ENCODE measurements at regions not wholly inside any gene's neighbourhood (a gene's known extent, or its start where the extent isn't known, plus 50 kb on each side); places are given as distances from the start of the nearest gene placed in this dataset.
"Not testable (repeated sequence)": the region's sequence is repeated elsewhere in the genome, so short reads cannot be mapped to it uniquely, and the experiment has no call there.

DNA sequence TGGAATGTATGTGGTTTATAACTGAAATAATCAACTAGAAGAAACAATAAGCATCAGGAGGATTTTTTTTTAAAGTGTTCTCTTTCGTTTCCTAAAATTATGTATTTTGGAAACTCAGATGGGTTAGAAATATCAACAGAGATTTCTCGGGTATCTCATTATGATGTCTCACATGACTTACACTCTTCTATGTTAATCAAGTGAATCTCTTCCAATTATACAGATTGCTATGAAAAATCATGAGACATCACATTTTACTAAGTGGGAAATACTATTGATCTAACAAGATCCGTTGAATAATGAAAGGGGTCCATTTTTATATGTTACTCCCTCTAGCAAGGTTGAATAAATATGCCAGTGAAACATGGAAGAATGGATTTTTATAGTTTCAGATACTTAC lies 54.7 kb upstream of the NRIP1 start:
- H3K4me3 Mint-ChIP-seq: no peak overlapping the region
- no peaks in the 10 kb centered on the region for H3K36me3 Mint-ChIP-seq (ENCODE audit: low read depth)
- H3K9me3 Mint-ChIP-seq: no peaks in the 10 kb centered on the region
- no peak overlapping the region for H3K27ac Mint-ChIP-seq
- no peaks in the 10 kb centered on the region for H3K4me1 Mint-ChIP-seq (ENCODE audit: low read depth)
- peaks cover 6% of the 10 kb centered on the region for H3K27me3 Mint-ChIP-seq (ENCODE audit: low read depth)

DNA sequence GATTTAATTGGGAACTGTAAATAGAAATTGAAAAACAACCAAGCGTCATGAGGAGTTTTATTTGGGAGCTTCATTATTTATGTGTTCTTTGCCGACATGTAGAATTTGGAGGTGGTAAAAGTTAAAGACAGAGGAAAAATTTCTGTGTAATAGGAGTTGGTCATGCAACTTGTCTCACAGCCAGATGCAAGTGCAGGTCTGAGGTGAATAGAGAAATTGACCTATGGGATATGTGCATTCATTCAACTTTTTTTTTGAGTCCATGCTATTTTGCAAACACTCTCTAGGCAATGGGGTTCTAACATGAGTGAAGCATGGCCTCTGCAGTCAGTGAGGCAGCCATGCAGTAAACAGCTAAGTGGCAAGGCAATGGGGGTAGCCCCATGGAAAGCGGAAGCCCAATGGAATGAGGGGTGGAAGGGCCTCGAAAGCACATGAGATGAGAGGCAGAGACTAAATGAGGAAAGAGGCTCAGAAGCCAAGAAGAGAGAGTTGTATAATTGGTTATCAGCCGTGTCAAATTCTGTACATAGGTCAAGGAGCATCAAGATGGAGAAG lies 56.4 kb upstream of the NRIP1 start:
- H3K27me3 Mint-ChIP-seq (ENCODE audit: low read depth): peaks cover 6% of the 10 kb centered on the region
- H3K4me1 Mint-ChIP-seq (ENCODE audit: low read depth): no peaks in the 10 kb centered on the region
- no peaks in the 10 kb centered on the region for H3K36me3 Mint-ChIP-seq (ENCODE audit: low read depth)
- no peaks in the 10 kb centered on the region for H3K9me3 Mint-ChIP-seq
- no peak overlapping the region for H3K4me3 Mint-ChIP-seq
- no peak overlapping the region for H3K27ac Mint-ChIP-seq

DNA sequence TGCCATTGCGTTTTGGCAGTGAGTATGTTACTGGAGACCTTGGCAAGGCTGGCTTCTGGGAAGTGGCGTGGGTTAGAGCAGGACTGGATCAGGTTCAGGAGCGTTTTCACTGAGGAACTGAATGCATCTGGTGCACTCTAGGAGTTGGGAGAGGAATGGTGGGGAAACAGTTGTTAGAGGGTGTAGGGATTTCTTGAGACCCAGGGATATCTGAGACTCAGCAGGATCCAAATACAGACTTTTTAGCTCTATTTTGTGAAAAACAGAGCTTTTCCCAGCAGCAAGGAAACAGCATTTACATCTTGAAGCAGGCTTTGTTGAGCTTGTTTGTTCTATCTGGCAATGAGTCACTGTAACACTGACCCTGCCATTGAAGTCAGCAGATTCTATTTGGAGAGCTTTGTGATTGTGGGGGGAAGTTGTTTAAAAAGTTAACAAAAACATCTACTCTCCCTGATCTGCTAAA lies 56.9 kb upstream of the NRIP1 start:
- Mint-ChIP-seq H3K27me3 (ENCODE audit: low read depth) (peaks cover 6% of the 10 kb centered on the region), H3K36me3 (ENCODE audit: low read depth) (no peaks in the 10 kb centered on the region), H3K27ac (no peak overlapping the region), H3K4me1 (ENCODE audit: low read depth) (no peaks in the 10 kb centered on the region), H3K9me3 (no peaks in the 10 kb centered on the region), H3K4me3 (no peak overlapping the region)

DNA sequence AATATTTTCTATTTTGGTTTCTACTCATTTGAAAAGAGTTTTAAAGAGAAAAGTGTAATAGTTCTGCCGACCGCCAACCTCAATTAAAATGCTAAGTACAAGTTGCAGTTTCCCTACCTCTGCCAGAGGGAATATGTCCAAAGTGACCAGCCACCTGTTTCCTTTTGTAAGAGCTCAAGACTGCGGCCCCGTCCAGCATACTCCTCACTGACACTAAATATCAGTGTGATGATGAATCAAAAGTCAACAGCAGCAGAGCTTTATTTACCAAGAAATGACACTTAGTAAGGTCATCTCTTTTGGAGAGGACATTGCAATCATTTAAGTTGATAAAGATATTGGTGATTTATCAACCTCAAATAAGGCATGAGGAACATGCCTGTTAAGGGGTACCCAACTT lies 57.4 kb upstream of the NRIP1 start:
- Mint-ChIP-seq H3K4me1 (ENCODE audit: low read depth) (no peaks in the 10 kb centered on the region), H3K36me3 (ENCODE audit: low read depth) (no peaks in the 10 kb centered on the region), H3K27me3 (ENCODE audit: low read depth) (peaks cover 6% of the 10 kb centered on the region), H3K4me3 (no peak overlapping the region), H3K9me3 (no peaks in the 10 kb centered on the region), H3K27ac (no peak overlapping the region)

DNA sequence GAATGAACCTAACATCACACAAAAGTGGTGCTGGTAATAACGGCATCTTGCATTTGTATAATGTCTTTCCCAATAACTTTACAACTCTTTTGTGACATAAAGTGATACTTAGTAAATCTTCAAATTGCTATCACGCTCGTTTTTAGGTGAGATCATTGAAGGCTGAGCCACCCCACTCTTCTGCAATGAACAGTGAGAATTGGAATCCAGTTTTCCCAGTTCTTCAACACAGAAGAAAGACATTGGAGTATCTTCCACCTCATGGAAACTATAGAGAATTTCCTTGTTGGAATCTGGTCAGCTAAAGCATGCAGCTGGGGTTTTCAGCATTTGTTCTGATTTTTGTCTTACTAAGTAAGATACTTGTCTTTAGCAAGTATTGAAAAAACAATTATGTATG lies 59.9 kb upstream of the NRIP1 start:
- Mint-ChIP-seq H3K36me3 (ENCODE audit: low read depth) (no peaks in the 10 kb centered on the region), H3K27ac (no peak overlapping the region), H3K27me3 (ENCODE audit: low read depth) (peaks cover 6% of the 10 kb centered on the region), H3K9me3 (no peaks in the 10 kb centered on the region), H3K4me1 (ENCODE audit: low read depth) (no peaks in the 10 kb centered on the region), H3K4me3 (no peak overlapping the region)

DNA sequence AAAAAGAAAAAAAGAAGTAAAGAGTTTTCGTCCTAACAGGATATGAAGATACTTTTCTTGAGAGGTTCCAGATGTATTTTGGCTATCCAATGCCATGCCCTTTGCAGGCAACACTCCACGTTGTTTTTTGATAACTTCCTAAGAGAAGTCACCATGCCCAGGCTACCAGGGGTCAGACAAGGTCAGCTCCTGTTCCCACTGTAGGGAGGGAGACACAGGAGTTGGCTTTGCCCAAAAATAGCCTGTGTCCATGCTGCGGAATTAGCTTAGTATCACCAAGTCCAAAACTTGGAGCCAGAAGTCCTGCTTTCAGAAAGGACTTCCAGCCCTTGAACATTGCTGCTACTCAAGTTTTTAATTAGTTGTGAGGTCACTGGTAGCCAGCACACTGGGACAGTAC lies 62.1 kb upstream of the NRIP1 start:
- H3K27me3 Mint-ChIP-seq (ENCODE audit: low read depth): no peaks in the 10 kb centered on the region
- H3K4me1 Mint-ChIP-seq (ENCODE audit: low read depth): no peaks in the 10 kb centered on the region
- H3K9me3 Mint-ChIP-seq: no peaks in the 10 kb centered on the region
- no peak overlapping the region for H3K4me3 Mint-ChIP-seq
- no peaks in the 10 kb centered on the region for H3K36me3 Mint-ChIP-seq (ENCODE audit: low read depth)
- no peak overlapping the region for H3K27ac Mint-ChIP-seq

DNA sequence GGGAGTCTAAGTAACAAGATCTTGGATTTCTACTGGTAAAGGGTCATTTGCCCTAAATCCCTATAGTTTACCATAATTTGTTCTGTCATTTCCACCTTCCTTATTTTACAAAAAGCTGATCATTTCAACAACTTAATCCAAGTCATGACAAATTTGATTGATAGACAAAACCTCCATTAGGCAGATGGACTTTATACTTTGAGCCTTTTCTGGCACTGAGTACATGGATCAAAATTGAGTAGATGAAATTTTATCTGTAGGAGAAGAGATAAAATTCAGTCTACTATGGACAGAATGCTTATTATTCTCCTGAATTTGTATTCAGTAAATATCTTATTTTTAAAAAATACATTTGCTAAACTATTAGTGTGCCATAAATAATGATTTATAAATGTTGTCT lies 62.6 kb upstream of the NRIP1 start:
- Mint-ChIP-seq H3K4me1 (ENCODE audit: low read depth) (no peaks in the 10 kb centered on the region), H3K4me3 (no peak overlapping the region), H3K36me3 (ENCODE audit: low read depth) (no peaks in the 10 kb centered on the region), H3K9me3 (no peaks in the 10 kb centered on the region), H3K27me3 (ENCODE audit: low read depth) (no peaks in the 10 kb centered on the region), H3K27ac (no peak overlapping the region)

DNA sequence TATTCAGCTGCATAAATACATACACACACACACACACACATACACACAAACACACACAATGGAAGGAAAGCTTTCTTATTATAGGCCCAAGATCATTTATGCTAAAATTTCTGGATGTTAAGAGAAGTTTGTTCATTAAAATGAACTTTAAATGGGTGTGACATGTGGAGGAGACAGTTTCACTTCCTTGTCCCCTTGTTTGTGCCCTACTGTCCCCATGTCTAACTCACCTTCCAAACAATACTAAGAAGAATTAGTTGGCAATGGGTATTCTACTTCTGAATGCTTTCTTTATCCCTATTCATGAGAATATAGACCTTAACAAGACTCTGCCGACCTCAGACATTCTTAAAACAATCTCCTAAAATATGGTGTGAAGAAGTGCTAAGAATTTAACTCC lies 63.5 kb upstream of the NRIP1 start:
- no peaks in the 10 kb centered on the region for H3K27me3 Mint-ChIP-seq (ENCODE audit: low read depth)
- H3K9me3 Mint-ChIP-seq: no peaks in the 10 kb centered on the region
- H3K4me3 Mint-ChIP-seq: no peak overlapping the region
- H3K4me1 Mint-ChIP-seq (ENCODE audit: low read depth): no peaks in the 10 kb centered on the region
- no peak overlapping the region for H3K27ac Mint-ChIP-seq
- no peaks in the 10 kb centered on the region for H3K36me3 Mint-ChIP-seq (ENCODE audit: low read depth)

DNA sequence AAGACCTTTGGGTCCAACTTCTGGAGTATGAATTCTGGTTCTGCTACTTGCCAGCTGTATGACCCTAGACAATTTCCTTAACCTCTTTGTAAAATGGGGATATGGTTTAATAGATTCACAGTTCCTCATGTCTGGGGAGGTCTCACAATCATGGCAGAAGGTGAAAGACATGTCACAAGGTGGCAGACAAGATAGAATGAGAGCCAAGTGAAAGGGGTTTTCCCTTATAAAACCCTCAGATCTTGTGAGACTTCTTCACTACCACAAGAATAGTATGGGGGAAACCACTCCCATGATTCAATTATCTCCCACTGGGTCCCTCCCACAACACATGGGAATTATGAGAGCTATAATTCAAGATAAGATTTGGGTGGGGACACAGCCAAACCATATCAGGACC lies 63.9 kb upstream of the NRIP1 start:
- H3K4me1 Mint-ChIP-seq (ENCODE audit: low read depth); H3K4me3 Mint-ChIP-seq; H3K27ac Mint-ChIP-seq; H3K27me3 Mint-ChIP-seq (ENCODE audit: low read depth); H3K36me3 Mint-ChIP-seq (ENCODE audit: low read depth); H3K9me3 Mint-ChIP-seq: not testable (repeated sequence)

DNA sequence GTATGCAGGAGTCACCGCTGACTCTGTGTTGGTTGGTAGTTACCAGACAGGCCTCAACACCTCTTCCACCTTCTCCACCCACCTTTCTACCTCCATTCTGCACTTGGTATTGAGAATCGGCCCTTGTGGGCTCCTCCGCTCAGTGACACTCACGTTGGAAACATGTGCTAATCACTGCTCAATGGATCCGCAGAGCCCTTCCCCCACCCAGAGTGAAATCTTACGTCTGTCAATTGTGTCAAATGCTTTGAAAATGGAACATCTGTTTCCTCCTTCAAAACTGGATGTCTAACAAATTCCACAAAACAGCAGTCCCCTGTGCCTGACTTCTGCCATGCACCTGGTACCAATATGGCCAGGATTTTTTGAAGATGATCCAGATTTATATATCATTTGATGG lies 65.5 kb upstream of the NRIP1 start:
- H3K9me3 Mint-ChIP-seq: no peaks in the 10 kb centered on the region
- H3K27ac Mint-ChIP-seq: no peak overlapping the region
- H3K4me3 Mint-ChIP-seq: no peak overlapping the region
- H3K36me3 Mint-ChIP-seq (ENCODE audit: low read depth): no peaks in the 10 kb centered on the region
- no peaks in the 10 kb centered on the region for H3K27me3 Mint-ChIP-seq (ENCODE audit: low read depth)
- H3K4me1 Mint-ChIP-seq (ENCODE audit: low read depth): no peaks in the 10 kb centered on the region

DNA sequence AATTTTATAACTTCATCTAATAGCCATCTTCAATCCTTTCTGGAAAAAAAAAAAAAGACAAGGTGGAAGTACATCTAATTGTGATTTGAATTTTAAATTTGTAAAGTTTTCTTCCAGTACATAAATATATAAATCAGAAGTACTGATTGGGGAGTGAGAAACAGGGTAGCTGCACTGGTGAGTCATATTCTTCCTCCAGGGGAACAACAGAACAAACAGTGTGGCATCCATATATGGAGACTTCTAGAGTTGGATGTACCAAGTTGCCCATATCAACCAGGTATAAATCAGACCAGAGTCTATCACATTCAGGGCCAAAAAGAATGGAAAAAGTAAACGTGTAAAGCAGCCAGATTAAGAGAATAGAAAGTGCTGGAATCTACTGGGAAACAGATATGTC lies 66.0 kb upstream of the NRIP1 start:
- no peak overlapping the region for H3K27ac Mint-ChIP-seq
- no peaks in the 10 kb centered on the region for H3K9me3 Mint-ChIP-seq
- H3K4me3 Mint-ChIP-seq: no peak overlapping the region
- H3K4me1 Mint-ChIP-seq (ENCODE audit: low read depth): no peaks in the 10 kb centered on the region
- H3K36me3 Mint-ChIP-seq (ENCODE audit: low read depth): no peaks in the 10 kb centered on the region
- no peaks in the 10 kb centered on the region for H3K27me3 Mint-ChIP-seq (ENCODE audit: low read depth)

DNA sequence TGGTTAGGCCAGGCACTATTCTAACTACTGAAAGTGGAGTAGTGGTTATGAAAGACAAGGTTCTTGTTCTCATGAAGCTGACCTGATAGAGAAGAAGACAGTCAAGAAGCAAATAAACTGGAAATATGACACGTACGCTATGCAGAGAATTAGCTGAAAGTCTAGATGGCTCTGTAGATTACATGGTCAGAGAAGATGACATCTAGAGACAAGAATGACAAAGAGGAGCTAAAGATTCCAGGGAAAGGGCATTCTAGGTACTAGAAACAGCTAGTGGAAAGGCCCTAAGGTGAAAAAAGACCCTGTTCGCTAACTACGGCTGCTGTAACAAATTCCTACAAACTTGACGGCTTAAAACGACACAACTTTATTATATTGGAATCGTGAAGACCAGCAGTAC lies 68.0 kb upstream of the NRIP1 start:
- Mint-ChIP-seq H3K4me1 (ENCODE audit: low read depth) (no peaks in the 10 kb centered on the region), H3K4me3 (no peak overlapping the region), H3K9me3 (no peaks in the 10 kb centered on the region), H3K27me3 (ENCODE audit: low read depth) (no peaks in the 10 kb centered on the region), H3K36me3 (ENCODE audit: low read depth) (no peaks in the 10 kb centered on the region), H3K27ac (no peak overlapping the region)

DNA sequence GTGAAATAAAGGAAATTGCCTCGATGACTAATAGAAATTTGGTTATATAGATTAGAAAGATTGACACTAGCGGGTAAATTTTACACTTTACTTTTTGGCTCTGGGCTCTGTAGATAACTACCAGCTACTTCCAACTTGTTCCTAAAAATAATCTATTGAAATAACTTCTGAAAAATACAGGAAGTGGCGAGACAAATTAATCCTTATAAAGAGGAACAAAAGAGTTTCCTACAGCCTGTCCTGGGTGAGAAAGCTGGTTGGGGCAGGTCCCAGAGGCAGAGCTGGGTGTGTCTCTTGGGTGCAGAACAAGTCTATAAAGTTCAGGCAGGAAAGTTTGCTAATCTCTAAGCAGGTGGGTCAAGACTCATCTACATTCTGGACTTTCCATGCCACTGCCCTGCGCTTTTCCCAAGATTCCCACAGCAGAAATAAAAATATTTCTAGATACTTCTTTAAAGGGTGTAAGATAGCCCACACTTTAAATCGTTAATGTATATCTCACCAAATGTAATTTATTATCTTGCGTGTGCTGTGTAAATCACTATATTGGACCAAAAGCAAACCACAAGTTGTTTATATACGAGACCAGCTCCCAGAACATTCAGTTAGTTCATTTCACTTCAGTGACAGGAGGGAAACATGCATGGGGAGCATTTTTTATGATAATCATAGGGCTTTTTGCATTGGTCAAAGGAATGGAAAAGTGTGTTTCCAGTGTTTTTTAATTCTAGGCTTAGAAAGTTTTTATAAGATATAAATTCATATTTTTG lies 70.1 kb upstream of the NRIP1 start:
- Mint-ChIP-seq H3K9me3 (no peaks in the 10 kb centered on the region), H3K4me3 (no peak overlapping the region), H3K27me3 (ENCODE audit: low read depth) (peaks cover 4% of the 10 kb centered on the region), H3K36me3 (ENCODE audit: low read depth) (no peaks in the 10 kb centered on the region), H3K27ac (no peak overlapping the region), H3K4me1 (ENCODE audit: low read depth) (no peaks in the 10 kb centered on the region)

DNA sequence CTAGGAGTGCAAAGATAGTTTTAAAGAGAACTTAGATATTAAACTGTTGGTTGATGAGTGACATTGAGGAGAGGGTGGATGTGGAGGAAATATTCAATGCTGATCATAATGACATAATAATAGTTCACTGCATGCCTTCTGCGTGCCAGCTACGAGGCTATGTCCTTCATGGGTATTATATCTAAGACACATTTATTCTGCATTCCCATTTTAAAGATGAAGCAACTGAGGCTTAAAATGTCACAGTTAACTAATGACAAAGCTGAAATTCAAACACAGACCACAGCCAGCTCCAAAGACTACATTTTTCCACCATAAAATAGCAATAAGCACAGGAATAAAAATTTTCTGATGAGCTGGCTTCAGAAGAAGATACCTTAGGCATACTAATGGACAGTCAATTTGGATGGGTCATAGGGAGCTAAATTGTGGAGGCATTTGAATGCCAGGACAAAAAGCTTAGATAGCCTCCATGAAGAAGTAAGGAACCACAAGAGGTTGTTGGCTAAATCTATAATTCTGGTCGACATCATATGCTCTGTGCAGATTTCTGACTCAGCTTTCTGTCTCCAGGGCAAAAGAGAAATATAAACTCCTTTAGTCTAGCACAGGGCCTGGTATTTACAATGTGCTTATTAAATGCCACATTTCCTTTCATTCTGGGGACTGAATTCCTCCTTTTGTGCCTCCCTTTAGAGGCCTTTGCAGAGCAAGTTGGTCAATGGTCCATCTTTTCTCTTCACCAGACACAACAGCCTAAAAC lies 71.2 kb upstream of the NRIP1 start:
- Mint-ChIP-seq H3K9me3 (no peaks in the 10 kb centered on the region), H3K36me3 (ENCODE audit: low read depth) (no peaks in the 10 kb centered on the region), H3K27me3 (ENCODE audit: low read depth) (peaks cover 4% of the 10 kb centered on the region), H3K4me1 (ENCODE audit: low read depth) (no peaks in the 10 kb centered on the region), H3K4me3 (no peak overlapping the region), H3K27ac (no peak overlapping the region)

DNA sequence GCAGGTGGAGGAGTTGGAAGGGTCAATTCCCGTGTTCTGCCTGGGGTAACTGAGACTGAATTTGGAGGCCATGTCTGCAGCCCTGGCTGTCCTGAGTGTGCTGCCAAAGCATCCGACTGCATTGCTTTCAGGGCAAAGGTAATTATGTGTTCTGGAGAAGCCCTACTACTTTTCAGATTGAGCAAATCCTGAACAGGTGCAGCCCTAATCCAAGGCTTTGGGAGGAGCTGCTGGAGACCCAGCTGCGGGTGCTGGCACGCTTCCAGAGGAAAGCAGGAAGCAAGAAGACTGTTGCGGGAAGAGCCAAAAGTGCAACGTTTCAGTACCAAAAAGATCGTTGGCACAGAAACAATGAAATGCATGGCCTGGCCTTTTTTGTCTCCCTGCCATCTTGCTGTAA lies 73.7 kb upstream of the NRIP1 start:
- Mint-ChIP-seq H3K4me3 (no peak overlapping the region), H3K27me3 (ENCODE audit: low read depth) (peaks cover 4% of the 10 kb centered on the region), H3K9me3 (no peaks in the 10 kb centered on the region), H3K36me3 (ENCODE audit: low read depth) (no peaks in the 10 kb centered on the region), H3K27ac (no peak overlapping the region), H3K4me1 (ENCODE audit: low read depth) (no peaks in the 10 kb centered on the region)

Data from T-helper 1 cell treated with Interleukin-12 subunit alpha and Interleukin-12 subunit beta and Interleukin-4 antibody, amounts not matched to agents 30 μg/mL and 1 μg/mL, for 36 hours (primary cell).